ENCODE measurements at regions not wholly inside any gene's neighbourhood (a gene's known extent, or its start where the extent isn't known, plus 50 kb on each side); places are given as distances from the start of the nearest gene placed in this dataset.

DNA sequence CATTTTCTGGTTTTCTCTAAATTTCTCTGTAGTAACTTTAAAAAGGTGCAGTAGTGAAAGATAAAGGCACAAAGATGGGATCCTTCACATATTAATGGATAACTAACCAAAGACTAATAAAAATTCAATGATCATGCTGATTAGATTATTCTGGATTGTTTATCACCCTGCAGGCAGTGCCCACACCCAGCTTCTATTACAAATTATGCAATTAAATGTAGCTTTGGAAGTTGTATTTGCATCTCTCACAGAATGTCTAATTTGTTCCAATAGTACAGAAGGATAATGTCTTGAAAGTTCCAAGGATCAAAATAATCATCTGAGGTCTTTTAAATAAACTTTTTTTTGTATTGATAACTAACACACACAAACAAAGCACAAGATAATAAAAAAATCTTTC, 837.6 kb downstream of the HACE1 start:
- no peaks in the 10 kb centered on the region for H3K4me1 Mint-ChIP-seq
- DNase-seq = no peak

DNA sequence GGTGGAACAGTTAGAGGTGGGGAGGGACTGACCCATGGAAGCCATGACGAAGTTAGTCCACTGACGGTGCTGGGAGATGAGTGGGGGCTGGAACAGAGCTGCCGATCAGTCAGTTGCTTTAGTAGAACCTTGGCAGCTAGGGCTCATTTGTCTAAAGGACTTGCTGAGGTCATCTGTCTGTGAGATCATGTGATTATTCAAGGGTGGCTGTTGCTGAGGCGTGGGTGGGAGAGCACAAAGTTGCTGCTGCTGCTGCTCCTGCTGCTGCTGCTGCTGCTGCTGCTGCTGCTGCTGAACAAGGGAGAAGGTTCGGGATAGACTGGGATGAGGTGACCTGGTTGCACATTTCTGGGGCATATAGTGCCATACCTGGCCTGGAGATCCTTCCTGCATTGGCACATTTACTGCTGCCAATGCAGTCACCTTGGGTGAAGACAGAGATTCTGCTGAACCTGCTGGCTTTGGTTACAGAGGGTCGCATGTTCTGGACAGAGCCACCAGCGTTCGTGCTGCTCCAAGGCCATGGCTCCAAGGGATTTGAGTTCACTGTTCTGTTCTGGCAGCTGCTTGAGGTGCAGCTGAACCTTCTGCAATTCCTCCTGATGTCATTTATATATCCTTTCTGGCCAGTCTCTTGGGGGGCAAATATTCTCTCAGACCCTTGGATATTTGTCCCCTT, 840.5 kb downstream of the HACE1 start:
- no peaks in the 10 kb centered on the region for H3K36me3 Mint-ChIP-seq (ENCODE audit: low read depth)
- H3K4me1 ChIP-seq (ENCODE audit: control insufficient read depth, insufficient read depth, low read length) = no peaks in the 10 kb centered on the region
- H3K27me3 Mint-ChIP-seq (ENCODE audit: insufficient read depth) = no peaks in the 10 kb centered on the region
- H3K27ac ChIP-seq (ENCODE audit: low read depth, low read length) = no peak overlapping the region
- H3K36me3 ChIP-seq (ENCODE audit: control insufficient read depth, insufficient read depth, low read length) = no peaks in the 10 kb centered on the region
- H3K27me3 ChIP-seq (ENCODE audit: control insufficient read depth, insufficient read depth, low read length, poor library complexity, severe bottlenecking) = no peaks in the 10 kb centered on the region
- no peak for DNase-seq
- H3K27ac Mint-ChIP-seq = no peak overlapping the region
- no peak overlapping the region for H3K9ac ChIP-seq (ENCODE audit: extremely low read depth, low read length, poor library complexity, severe bottlenecking)
- no peaks in the 10 kb centered on the region for H3K9me3 ChIP-seq (ENCODE audit: control insufficient read depth, low read length)
- TF ChIP-seq, protein P1, sequence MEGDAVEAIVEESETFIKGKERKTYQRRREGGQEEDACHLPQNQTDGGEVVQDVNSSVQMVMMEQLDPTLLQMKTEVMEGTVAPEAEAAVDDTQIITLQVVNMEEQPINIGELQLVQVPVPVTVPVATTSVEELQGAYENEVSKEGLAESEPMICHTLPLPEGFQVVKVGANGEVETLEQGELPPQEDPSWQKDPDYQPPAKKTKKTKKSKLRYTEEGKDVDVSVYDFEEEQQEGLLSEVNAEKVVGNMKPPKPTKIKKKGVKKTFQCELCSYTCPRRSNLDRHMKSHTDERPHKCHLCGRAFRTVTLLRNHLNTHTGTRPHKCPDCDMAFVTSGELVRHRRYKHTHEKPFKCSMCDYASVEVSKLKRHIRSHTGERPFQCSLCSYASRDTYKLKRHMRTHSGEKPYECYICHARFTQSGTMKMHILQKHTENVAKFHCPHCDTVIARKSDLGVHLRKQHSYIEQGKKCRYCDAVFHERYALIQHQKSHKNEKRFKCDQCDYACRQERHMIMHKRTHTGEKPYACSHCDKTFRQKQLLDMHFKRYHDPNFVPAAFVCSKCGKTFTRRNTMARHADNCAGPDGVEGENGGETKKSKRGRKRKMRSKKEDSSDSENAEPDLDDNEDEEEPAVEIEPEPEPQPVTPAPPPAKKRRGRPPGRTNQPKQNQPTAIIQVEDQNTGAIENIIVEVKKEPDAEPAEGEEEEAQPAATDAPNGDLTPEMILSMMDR (conservative IDR thresholded peaks at IDR 0.05) = no peak
- no peak overlapping the region for H3K4me3 ChIP-seq (ENCODE audit: low read length)
- 93 to 94% methylated on average over 3 to 8 of the region's 8 CpGs for WGBS, 2 experiments (ENCODE audit: insufficient coverage in 1 of 2, insufficient read length in 1 of 2)
- no peak overlapping the region for H3K4me3 Mint-ChIP-seq
- H3K9me3 Mint-ChIP-seq = no peaks in the 10 kb centered on the region
- no peaks in the 10 kb centered on the region for H3K4me1 Mint-ChIP-seq

More for the DNA sequence above, 837.6 kb downstream of the HACE1 start:
- TF ChIP-seq, protein P1 (conservative IDR thresholded peaks at IDR 0.05) = no peak
- no peaks in the 10 kb centered on the region for H3K36me3 Mint-ChIP-seq (ENCODE audit: low read depth)
- no peak overlapping the region for H3K4me3 Mint-ChIP-seq
- Histone ChIP-seq H3K9ac (ENCODE audit: extremely low read depth, low read length, poor library complexity, severe bottlenecking) (no peak overlapping the region), H3K27ac (ENCODE audit: low read depth, low read length) (no peak overlapping the region), H3K4me1 (ENCODE audit: control insufficient read depth, insufficient read depth, low read length) (no peaks in the 10 kb centered on the region), H3K27me3 (ENCODE audit: control insufficient read depth, insufficient read depth, low read length, poor library complexity, severe bottlenecking) (no peaks in the 10 kb centered on the region), H3K4me3 (ENCODE audit: low read length) (no peak overlapping the region), H3K36me3 (ENCODE audit: control insufficient read depth, insufficient read depth, low read length) (no peaks in the 10 kb centered on the region), H3K9me3 (ENCODE audit: control insufficient read depth, low read length) (no peaks in the 10 kb centered on the region)
- H3K9me3 Mint-ChIP-seq = no peaks in the 10 kb centered on the region
- no peaks in the 10 kb centered on the region for H3K27me3 Mint-ChIP-seq (ENCODE audit: insufficient read depth)
- H3K27ac Mint-ChIP-seq = no peak overlapping the region

DNA sequence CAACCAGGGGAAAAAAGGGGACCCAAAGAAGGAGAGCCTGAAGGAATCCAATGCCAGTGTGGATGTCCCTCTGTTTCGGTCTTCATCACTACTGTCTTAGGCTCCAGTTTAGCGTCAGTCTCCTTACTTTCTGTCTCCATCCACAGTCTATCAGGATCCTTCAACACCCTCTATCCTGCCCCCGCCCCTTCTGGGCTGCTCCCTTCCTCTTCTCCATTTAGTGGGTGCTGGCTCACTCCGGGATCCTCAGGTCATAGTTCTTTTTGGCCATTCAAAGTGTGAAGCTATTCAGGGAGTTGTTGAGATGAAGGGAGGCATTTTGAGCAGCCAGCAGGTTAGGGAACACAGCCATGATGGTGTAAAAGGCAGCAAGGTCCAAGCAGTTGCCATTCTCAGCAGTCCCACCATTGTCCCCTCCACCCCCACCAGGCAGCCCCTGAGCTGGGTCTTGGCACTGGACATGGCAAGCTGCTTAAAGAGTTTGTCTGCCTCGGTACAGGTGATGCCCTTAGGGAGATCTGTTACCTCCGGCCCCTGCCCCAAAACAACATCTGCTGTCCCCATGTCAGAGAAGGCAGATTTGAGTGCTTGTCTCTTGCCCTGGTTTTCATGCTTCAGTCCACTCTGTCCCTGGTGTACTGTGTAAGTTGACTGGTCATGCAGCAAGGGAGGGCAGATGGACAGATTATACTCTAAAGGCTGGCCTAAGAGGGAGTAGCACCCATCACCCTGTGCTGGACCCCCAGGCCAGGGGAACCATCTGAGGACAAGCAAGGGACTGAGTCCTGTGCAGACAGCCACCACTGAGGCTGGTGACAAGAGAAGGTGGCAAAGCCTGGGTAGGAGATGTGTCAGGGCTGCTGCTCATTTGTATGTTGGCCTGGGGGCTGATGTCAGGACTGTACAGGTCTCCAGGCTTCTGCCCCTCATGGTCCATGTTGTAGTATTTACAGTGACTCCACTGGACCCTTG, 842.0 kb downstream of the HACE1 start:
- Histone ChIP-seq H3K9ac (ENCODE audit: extremely low read depth, low read length, poor library complexity, severe bottlenecking) (no peak overlapping the region), H3K4me3 (ENCODE audit: low read length) (no peak overlapping the region), H3K27ac (ENCODE audit: low read depth, low read length) (no peak overlapping the region), H3K36me3 (ENCODE audit: control insufficient read depth, insufficient read depth, low read length) (no peaks in the 10 kb centered on the region), H3K9me3 (ENCODE audit: control insufficient read depth, low read length) (no peaks in the 10 kb centered on the region), H3K27me3 (ENCODE audit: control insufficient read depth, insufficient read depth, low read length, poor library complexity, severe bottlenecking) (no peaks in the 10 kb centered on the region), H3K4me1 (ENCODE audit: control insufficient read depth, insufficient read depth, low read length) (no peaks in the 10 kb centered on the region)
- Mint-ChIP-seq H3K27me3 (ENCODE audit: insufficient read depth) (no peaks in the 10 kb centered on the region), H3K9me3 (no peaks in the 10 kb centered on the region), H3K4me3 (no peak overlapping the region), H3K27ac (no peak overlapping the region), H3K36me3 (ENCODE audit: low read depth) (no peaks in the 10 kb centered on the region), H3K4me1 (peaks cover 12% of the 10 kb centered on the region)
- no peak for DNase-seq
- 88 to 100% methylated on average over 3 to 6 of the region's 6 CpGs for WGBS, 2 experiments (ENCODE audit: insufficient coverage in 1 of 2, insufficient read length in 1 of 2)
- TF ChIP-seq, protein P1 (conservative IDR thresholded peaks at IDR 0.05) = no peak
